Muscle layer of colon (tissue), 2 donors: ENCODE measurements at regions not wholly inside any gene's neighbourhood (a gene's known extent, or its start where the extent isn't known, plus 50 kb on each side); places are given as distances from the start of the nearest gene placed in this dataset.
"Not testable (repeated sequence)": the region's sequence is repeated elsewhere in the genome, so short reads cannot be mapped to it uniquely, and the experiment has no call there.

Experiments used
- H3K27ac ChIP-seq: one replicate; pipeline ENCODE4 v1.7.0; 2013; ENCODE audit warnings: low read depth, mild to moderate bottlenecking, low read length, moderate library complexity
- H3K27me3 ChIP-seq, 2 donors: one replicate each; pipeline ENCODE4 v1.7.0; 2013; ENCODE audit warnings: low read length in 2 of 2, mild to moderate bottlenecking in 2 of 2; ENCODE audit not compliant: insufficient read depth in 2 of 2, control insufficient read depth in 1 of 2
- H3K36me3 ChIP-seq: one replicate; pipeline ENCODE4 v1.7.0; 2013; ENCODE audit warnings: mild to moderate bottlenecking, low read length; ENCODE audit not compliant: insufficient read depth
- H3K4me1 ChIP-seq: one replicate; pipeline ENCODE4 v1.7.0; 2013; ENCODE audit warnings: mild to moderate bottlenecking, low read length; ENCODE audit not compliant: insufficient read depth
- H3K4me3 ChIP-seq, 2 donors: one replicate each; pipeline ENCODE4 v1.7.0; 2013; ENCODE audit warnings: low read length in 2 of 2, low read depth in 1 of 2, mild to moderate bottlenecking in 1 of 2, moderate library complexity in 1 of 2
- H3K9ac ChIP-seq: one replicate; pipeline ENCODE4 v1.7.0; 2013; ENCODE audit warnings: low read length
- H3K9me3 ChIP-seq: one replicate; pipeline ENCODE4 v1.7.0; 2013; ENCODE audit warnings: mild to moderate bottlenecking, low read length
- donor health status: abdominal sarcoma.
- donor health status: Adenocarcinoma of cecum.

- H3K27me3 ChIP-seq: no peaks in the 10 kb centered on the region
These were observed 112.7 kb downstream of the RFPL4B start for GRCh38 chr6:112459758-112460304.

DNA sequence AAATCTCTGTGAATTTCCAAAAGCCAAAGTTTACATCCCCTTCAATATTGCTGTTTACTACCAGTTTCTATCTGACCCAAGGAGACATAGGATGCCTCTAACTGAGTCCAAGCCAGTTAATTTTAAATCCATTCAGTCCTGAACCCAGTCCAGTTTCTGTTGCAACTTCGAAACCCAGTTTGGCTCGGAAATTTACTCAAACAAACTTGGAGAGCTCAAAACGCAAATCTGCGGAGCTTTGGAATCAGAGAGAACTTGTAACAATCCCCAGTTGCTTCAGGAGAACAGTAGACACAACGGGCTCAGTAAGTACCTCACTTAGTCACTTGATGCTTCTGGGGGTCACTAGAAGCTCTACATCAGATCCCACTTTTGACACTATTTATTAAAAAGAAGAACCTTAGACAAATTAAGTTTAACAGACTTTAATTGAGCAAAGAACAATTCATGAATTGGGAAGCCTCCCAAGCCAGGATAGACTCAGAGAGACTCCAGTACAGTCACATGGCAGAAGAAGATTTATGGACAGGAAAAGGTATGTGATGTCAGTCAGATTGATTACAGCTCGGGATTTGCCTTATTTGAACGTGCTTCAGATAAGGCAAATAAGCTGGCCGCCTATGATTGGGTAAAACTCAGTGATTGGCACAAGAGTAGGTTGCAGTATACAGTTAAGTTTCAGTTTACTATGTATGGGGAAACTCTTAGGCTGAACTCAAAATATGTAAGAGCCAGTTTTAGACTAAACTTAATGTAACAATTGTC is 118.0 kb downstream of the RFPL4B start:
- Histone ChIP-seq H3K27ac (no peak overlapping the region), H3K9me3 (no peaks in the 10 kb centered on the region), H3K4me1 (no peaks in the 10 kb centered on the region), H3K27me3 (no peaks in the 10 kb centered on the region), H3K36me3 (no peaks in the 10 kb centered on the region), H3K4me3 (no peak overlapping the region), H3K9ac (no peak overlapping the region)

More at GRCh38 chr6:112459758-112460304, 112.7 kb downstream of the RFPL4B start:
- Histone ChIP-seq H3K27ac (no peak overlapping the region), H3K9me3 (no peaks in the 10 kb centered on the region), H3K36me3 (no peaks in the 10 kb centered on the region), H3K4me3 (no peak overlapping the region), H3K4me1 (no peaks in the 10 kb centered on the region), H3K9ac (no peak overlapping the region)

GRCh38 chr6:112466373-112467151 is 119.4 kb downstream of the RFPL4B start:
- no peaks in the 10 kb centered on the region for H3K4me1 ChIP-seq
- no peak overlapping the region for H3K27ac ChIP-seq
- H3K4me3 ChIP-seq: no peak overlapping the region
- H3K9me3 ChIP-seq: no peaks in the 10 kb centered on the region
- H3K27me3 ChIP-seq: no peaks in the 10 kb centered on the region
- H3K36me3 ChIP-seq: no peaks in the 10 kb centered on the region
- no peak overlapping the region for H3K9ac ChIP-seq

- no peaks in the 10 kb centered on the region for H3K9me3 ChIP-seq
- no peaks in the 10 kb centered on the region for H3K27me3 ChIP-seq
- H3K27ac ChIP-seq: no peak overlapping the region
- no peak overlapping the region for H3K9ac ChIP-seq
- H3K36me3 ChIP-seq: no peaks in the 10 kb centered on the region
- H3K4me3 ChIP-seq: no peak overlapping the region
- H3K4me1 ChIP-seq: no peaks in the 10 kb centered on the region
These were observed 121.2 kb downstream of the RFPL4B start for GRCh38 chr6:112468359-112468758.

DNA sequence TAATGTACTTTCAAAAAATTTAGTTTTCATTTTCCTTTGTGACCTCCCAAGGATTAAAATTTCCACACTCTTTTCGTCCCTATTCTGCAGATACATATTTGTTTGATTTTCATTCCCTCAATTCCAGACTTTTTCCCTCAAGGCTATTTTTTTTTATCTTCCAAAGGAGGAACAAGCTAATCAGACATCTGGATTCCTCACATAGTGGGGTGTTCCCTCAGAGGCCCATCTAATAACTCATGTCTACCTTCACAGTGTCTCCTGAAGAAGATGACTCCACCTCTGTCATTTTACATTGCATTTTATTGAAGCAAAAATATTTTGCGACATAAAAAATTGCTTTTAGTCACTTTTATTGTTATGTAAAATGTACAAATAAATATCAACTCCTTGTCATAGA is 122.2 kb downstream of the RFPL4B start:
- H3K4me1 ChIP-seq: no peaks in the 10 kb centered on the region
- no peaks in the 10 kb centered on the region for H3K27me3 ChIP-seq
- H3K36me3 ChIP-seq: no peaks in the 10 kb centered on the region
- no peak overlapping the region for H3K4me3 ChIP-seq
- H3K9me3 ChIP-seq: no peaks in the 10 kb centered on the region
- H3K27ac ChIP-seq: no peak overlapping the region
- H3K9ac ChIP-seq: no peak overlapping the region

DNA sequence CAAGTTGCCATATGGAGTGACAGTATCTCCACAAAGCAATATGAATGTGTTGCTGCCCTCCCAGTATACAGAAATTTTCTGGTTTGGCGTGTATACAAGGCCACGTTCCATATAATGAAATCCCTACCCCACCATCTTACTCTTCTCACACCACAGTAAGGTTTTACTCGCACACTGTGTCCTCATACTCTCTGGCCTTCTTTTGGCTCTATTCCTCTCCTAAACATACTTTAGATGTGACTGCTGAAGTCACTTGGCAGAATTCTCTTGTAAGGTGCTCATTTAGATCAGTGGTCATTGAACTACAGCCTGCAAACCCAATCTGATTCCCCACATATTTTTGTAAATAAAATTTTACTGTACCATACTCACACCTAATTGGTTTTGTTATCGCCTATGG is 123.2 kb downstream of the RFPL4B start:
- no peak overlapping the region for H3K27ac ChIP-seq
- H3K9me3 ChIP-seq: no peaks in the 10 kb centered on the region
- no peaks in the 10 kb centered on the region for H3K4me1 ChIP-seq
- H3K36me3 ChIP-seq: no peaks in the 10 kb centered on the region
- no peak overlapping the region for H3K9ac ChIP-seq
- no peaks in the 10 kb centered on the region for H3K27me3 ChIP-seq
- H3K4me3 ChIP-seq: no peak overlapping the region

GRCh38 chr6:112470950-112471349 is 123.8 kb downstream of the RFPL4B start:
- Histone ChIP-seq H3K27me3 (no peaks in the 10 kb centered on the region), H3K4me3 (no peak overlapping the region), H3K36me3 (no peaks in the 10 kb centered on the region), H3K27ac (no peak overlapping the region), H3K9ac (no peak overlapping the region), H3K4me1 (no peaks in the 10 kb centered on the region), H3K9me3 (no peaks in the 10 kb centered on the region)

- Histone ChIP-seq H3K27me3 (no peaks in the 10 kb centered on the region), H3K4me3 (no peak overlapping the region), H3K9ac (no peak overlapping the region), H3K9me3 (no peaks in the 10 kb centered on the region), H3K27ac (no peak overlapping the region), H3K4me1 (no peaks in the 10 kb centered on the region), H3K36me3 (no peaks in the 10 kb centered on the region)
These were observed 128.0 kb downstream of the RFPL4B start for GRCh38 chr6:112475083-112475482.

DNA sequence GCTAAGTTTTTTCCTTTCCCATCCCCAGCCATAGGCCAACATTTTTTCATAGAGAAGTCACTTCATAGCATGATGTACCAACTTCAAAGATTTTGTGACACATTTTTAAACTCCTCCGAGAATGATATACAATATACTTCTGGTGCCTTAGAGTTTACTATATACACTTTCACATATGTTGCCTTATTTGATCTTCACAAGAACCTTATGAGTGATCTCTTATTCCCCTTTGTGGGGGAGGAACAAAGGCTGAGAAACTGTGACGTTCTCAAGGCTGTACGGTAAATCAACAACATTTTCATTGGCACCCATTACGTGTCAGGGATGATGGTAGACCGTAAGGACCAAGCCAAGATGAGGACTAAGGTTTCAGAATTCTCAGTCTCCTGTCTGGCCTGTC is 130.0 kb downstream of the RFPL4B start:
- no peaks in the 10 kb centered on the region for H3K27me3 ChIP-seq
- no peaks in the 10 kb centered on the region for H3K4me1 ChIP-seq
- no peak overlapping the region for H3K27ac ChIP-seq
- no peak overlapping the region for H3K4me3 ChIP-seq
- H3K9ac ChIP-seq: no peak overlapping the region
- H3K9me3 ChIP-seq: no peaks in the 10 kb centered on the region
- no peaks in the 10 kb centered on the region for H3K36me3 ChIP-seq

- Histone ChIP-seq H3K27me3 (no peaks in the 10 kb centered on the region), H3K9me3 (no peaks in the 10 kb centered on the region)
These were observed 130.9 kb downstream of the RFPL4B start for GRCh38 chr6:112478036-112478435.

DNA sequence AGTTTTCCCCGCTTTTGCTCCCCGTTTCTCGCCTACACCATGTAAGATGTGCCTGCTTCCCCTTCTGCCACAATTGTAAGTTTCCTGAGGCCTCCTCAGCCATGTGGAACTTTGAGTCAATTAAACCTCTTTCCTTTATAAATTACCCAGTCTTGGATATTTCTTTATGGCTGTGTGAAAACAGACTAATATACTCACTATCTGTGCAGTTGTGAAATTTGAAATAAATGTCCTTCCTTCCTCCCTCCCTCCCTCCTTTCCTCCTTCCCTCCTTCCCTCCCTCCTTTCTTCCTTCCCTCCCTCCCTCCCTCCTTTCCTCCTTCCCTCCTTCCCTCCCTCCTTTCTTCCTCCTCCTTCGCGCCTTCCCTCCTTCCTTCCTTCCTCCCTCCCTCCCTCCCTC is 132.8 kb downstream of the RFPL4B start:
- H3K27ac ChIP-seq, H3K4me3 ChIP-seq: not testable (repeated sequence)

More at GRCh38 chr6:112478036-112478435, 130.9 kb downstream of the RFPL4B start:
- H3K27ac ChIP-seq: no peak overlapping the region
- H3K4me3 ChIP-seq: no peak overlapping the region
- no peaks in the 10 kb centered on the region for H3K36me3 ChIP-seq
- no peaks in the 10 kb centered on the region for H3K4me1 ChIP-seq
- no peak overlapping the region for H3K9ac ChIP-seq

More for the DNA sequence above, 132.8 kb downstream of the RFPL4B start:
- not testable (repeated sequence) for H3K36me3 ChIP-seq, H3K27me3 ChIP-seq, H3K4me1 ChIP-seq, H3K9me3 ChIP-seq, H3K9ac ChIP-seq
